SK-N-SH treated with all-trans-retinoic acid at 6 μM for 48 hours (cell line): ENCODE measurements at regions not wholly inside any gene's neighbourhood (a gene's known extent, or its start where the extent isn't known, plus 50 kb on each side); places are given as distances from the start of the nearest gene placed in this dataset.

Source experiments
- ATAC-seq: fragments of 200-7000 bp; cut with Tn5 transposase; 3 replicates; pipeline ENCODE4 v1.9.1; 2020; ENCODE audit warnings: mild to moderate bottlenecking, moderate library complexity
- ARNTL ChIP-seq: fragments of 450-650 bp; formaldehyde crosslinking; IDR thresholded peaks from 2 replicates; pipeline ENCODE4 v1.5.0; 2020; ENCODE audit warnings: low read depth, mild to moderate bottlenecking, moderate library complexity, borderline replicate concordance
- BACH2 ChIP-seq: fragments of 250-450 bp; sonication (Bioruptor Pico); IDR thresholded peaks from 2 replicates; pipeline ENCODE4 v1.9.0; 2021; ENCODE audit warnings: mild to moderate bottlenecking, borderline replicate concordance
- CSDC2 ChIP-seq: fragments of 250-450 bp; sonication (Bioruptor Pico); IDR thresholded peaks from 2 replicates; pipeline ENCODE4 v1.5.0; 2020; ENCODE audit warnings: mild to moderate bottlenecking, moderate library complexity
- ESRRG ChIP-seq: fragments of 250-450 bp; sonication (Bioruptor Pico); IDR thresholded peaks from 2 replicates; pipeline ENCODE4 v1.6.1; 2021; ENCODE audit warnings: mild to moderate bottlenecking
- GLIS3 ChIP-seq: fragments of 250-450 bp; sonication (Bioruptor Pico); IDR thresholded peaks from 2 replicates; pipeline ENCODE4 v1.5.0; 2020; ENCODE audit warnings: mild to moderate bottlenecking, moderate library complexity
- ISL1 ChIP-seq: fragments of 250-450 bp; sonication (Bioruptor Pico); IDR thresholded peaks from 2 replicates; pipeline ENCODE4 v2.1.2; 2022; ENCODE audit warnings: mild to moderate bottlenecking, moderate library complexity
- OSR1 ChIP-seq: fragments of 250-450 bp; sonication (Bioruptor Pico); IDR thresholded peaks from 2 replicates; pipeline ENCODE4 v1.8.0; 2022; ENCODE audit warnings: moderate library complexity, mild to moderate bottlenecking, inconsistent platforms
- PPARA ChIP-seq: fragments of 250-450 bp; sonication (Bioruptor Pico); IDR thresholded peaks from 2 replicates; pipeline ENCODE4 v1.5.0; 2020; ENCODE audit warnings: mild to moderate bottlenecking, borderline replicate concordance
- RARB ChIP-seq: fragments of 250-450 bp; sonication (Bioruptor Pico); IDR thresholded peaks from 2 replicates; pipeline ENCODE4 v1.8.0; 2021; ENCODE audit warnings: mild to moderate bottlenecking, moderate library complexity
- TCF4 ChIP-seq: fragments of 250-450 bp; sonication (Bioruptor Pico); IDR thresholded peaks from 2 replicates; pipeline ENCODE4 v1.8.0; 2021; ENCODE audit warnings: mild to moderate bottlenecking, moderate library complexity, borderline replicate concordance
- TOX ChIP-seq: fragments of 250-450 bp; sonication (Bioruptor Pico); IDR thresholded peaks from 2 replicates; pipeline ENCODE4 v1.8.0; 2021; ENCODE audit warnings: mild to moderate bottlenecking, moderate library complexity, borderline replicate concordance
- ZC3H10 ChIP-seq: fragments of 250-450 bp; sonication (Bioruptor Pico); IDR thresholded peaks from 2 replicates; pipeline ENCODE4 v1.5.1; 2021; ENCODE audit warnings: mild to moderate bottlenecking, moderate library complexity
- ZFP3 ChIP-seq: fragments of 250-450 bp; sonication (Bioruptor Pico); IDR thresholded peaks from 2 replicates; pipeline ENCODE4 v1.5.0; 2020; ENCODE audit warnings: mild to moderate bottlenecking, moderate library complexity
- ZFP30 ChIP-seq: fragments of 450-650 bp; formaldehyde crosslinking; IDR thresholded peaks from 2 replicates; pipeline ENCODE4 v1.5.0; 2022; ENCODE audit warnings: mild to moderate bottlenecking, moderate library complexity
- ZNF565 ChIP-seq: fragments of 450-650 bp; formaldehyde crosslinking; conservative IDR thresholded peaks from 2 replicates; pipeline ENCODE4 v1.5.0; 2020; ENCODE audit warnings: low read depth, mild to moderate bottlenecking, moderate library complexity
- ZNF70 ChIP-seq: fragments of 450-650 bp; formaldehyde crosslinking; IDR thresholded peaks from 2 replicates; pipeline ENCODE4 v1.5.0; 2020; ENCODE audit warnings: mild to moderate bottlenecking, moderate library complexity
- ZNF8 ChIP-seq: fragments of 450-650 bp; formaldehyde crosslinking; IDR thresholded peaks from 2 replicates; pipeline ENCODE4 v1.5.0; 2020; ENCODE audit warnings: mild to moderate bottlenecking, moderate library complexity
- TF ChIP-seq, protein P1 (sequence below): fragments of 250-450 bp; sonication (Bioruptor Pico); IDR thresholded peaks from 2 replicates; pipeline ENCODE4 v1.8.0; 2021; ENCODE audit warnings: low read depth, mild to moderate bottlenecking, moderate library complexity, borderline replicate concordance
- TF ChIP-seq, protein P2 (sequence below): fragments of 250-450 bp; sonication (Bioruptor Pico); IDR thresholded peaks from 2 replicates; pipeline ENCODE4 v1.5.1; 2021; ENCODE audit warnings: mild to moderate bottlenecking, moderate library complexity
- TF ChIP-seq, protein P3 (sequence below): fragments of 250-450 bp; sonication (Bioruptor Pico); IDR thresholded peaks from 2 replicates; pipeline ENCODE4 v1.5.0; 2020; ENCODE audit warnings: mild to moderate bottlenecking, moderate library complexity
- TF ChIP-seq, protein P4 (sequence below): fragments of 250-450 bp; sonication (Bioruptor Pico); IDR thresholded peaks from 2 replicates; pipeline ENCODE4 v1.8.0; 2020; ENCODE audit warnings: mild to moderate bottlenecking, moderate library complexity, borderline replicate concordance

DNA sequence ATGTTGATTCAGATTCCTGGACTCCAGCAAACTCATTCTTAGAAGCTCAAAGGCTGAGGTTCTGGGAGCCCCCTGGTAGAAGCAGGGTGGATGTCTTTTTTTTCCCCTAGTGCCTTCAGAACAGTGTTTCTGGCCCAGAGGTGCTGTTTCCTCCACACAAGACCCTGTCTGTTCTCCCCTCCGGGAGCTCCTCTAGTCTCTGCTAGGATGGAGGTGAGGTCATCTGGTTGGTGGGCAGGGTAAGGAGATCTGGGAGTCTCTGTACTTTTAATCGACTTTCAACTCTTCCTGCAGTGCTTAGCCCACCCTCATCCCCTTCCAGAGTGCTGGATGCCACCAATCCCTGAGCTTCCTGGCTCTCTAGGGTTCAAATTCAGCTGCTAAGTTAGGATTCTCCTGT lies 192.0 kb downstream of the SH3BP4 start:
- no peak for ATAC-seq
- TF ChIP-seq OSR1 (CRISPR knock-in tag): no peak
- TF ChIP-seq TOX (CRISPR knock-in tag): no peak
- TF ChIP-seq, protein P1, sequence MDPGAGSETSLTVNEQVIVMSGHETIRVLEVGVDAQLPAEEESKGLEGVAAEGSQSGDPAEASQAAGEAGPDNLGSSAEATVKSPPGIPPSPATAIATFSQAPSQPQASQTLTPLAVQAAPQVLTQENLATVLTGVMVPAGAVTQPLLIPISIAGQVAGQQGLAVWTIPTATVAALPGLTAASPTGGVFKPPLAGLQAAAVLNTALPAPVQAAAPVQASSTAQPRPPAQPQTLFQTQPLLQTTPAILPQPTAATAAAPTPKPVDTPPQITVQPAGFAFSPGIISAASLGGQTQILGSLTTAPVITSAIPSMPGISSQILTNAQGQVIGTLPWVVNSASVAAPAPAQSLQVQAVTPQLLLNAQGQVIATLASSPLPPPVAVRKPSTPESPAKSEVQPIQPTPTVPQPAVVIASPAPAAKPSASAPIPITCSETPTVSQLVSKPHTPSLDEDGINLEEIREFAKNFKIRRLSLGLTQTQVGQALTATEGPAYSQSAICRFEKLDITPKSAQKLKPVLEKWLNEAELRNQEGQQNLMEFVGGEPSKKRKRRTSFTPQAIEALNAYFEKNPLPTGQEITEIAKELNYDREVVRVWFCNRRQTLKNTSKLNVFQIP (CRISPR knock-in tag): no peak
- TF ChIP-seq TCF4: no peak
- TF ChIP-seq BACH2 (CRISPR knock-in tag): no peak
- TF ChIP-seq ZNF8 (CRISPR knock-in tag): no peak
- TF ChIP-seq ZNF70 (CRISPR knock-in tag): no peak
- no peak for TF ChIP-seq ZFP30 (CRISPR knock-in tag)
- TF ChIP-seq, protein P2, sequence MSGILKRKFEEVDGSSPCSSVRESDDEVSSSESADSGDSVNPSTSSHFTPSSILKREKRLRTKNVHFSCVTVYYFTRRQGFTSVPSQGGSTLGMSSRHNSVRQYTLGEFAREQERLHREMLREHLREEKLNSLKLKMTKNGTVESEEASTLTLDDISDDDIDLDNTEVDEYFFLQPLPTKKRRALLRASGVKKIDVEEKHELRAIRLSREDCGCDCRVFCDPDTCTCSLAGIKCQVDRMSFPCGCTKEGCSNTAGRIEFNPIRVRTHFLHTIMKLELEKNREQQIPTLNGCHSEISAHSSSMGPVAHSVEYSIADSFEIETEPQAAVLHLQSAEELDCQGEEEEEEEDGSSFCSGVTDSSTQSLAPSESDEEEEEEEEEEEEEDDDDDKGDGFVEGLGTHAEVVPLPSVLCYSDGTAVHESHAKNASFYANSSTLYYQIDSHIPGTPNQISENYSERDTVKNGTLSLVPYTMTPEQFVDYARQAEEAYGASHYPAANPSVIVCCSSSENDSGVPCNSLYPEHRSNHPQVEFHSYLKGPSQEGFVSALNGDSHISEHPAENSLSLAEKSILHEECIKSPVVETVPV (CRISPR knock-in tag): no peak
- no peak for TF ChIP-seq ZNF565 (CRISPR knock-in tag)
- TF ChIP-seq ARNTL: no peak
- TF ChIP-seq ZC3H10 (CRISPR knock-in tag): no peak
- TF ChIP-seq ESRRG (CRISPR knock-in tag): no peak
- no peak for TF ChIP-seq ISL1
- no peak for TF ChIP-seq PPARA (CRISPR knock-in tag)
- TF ChIP-seq, protein P3, sequence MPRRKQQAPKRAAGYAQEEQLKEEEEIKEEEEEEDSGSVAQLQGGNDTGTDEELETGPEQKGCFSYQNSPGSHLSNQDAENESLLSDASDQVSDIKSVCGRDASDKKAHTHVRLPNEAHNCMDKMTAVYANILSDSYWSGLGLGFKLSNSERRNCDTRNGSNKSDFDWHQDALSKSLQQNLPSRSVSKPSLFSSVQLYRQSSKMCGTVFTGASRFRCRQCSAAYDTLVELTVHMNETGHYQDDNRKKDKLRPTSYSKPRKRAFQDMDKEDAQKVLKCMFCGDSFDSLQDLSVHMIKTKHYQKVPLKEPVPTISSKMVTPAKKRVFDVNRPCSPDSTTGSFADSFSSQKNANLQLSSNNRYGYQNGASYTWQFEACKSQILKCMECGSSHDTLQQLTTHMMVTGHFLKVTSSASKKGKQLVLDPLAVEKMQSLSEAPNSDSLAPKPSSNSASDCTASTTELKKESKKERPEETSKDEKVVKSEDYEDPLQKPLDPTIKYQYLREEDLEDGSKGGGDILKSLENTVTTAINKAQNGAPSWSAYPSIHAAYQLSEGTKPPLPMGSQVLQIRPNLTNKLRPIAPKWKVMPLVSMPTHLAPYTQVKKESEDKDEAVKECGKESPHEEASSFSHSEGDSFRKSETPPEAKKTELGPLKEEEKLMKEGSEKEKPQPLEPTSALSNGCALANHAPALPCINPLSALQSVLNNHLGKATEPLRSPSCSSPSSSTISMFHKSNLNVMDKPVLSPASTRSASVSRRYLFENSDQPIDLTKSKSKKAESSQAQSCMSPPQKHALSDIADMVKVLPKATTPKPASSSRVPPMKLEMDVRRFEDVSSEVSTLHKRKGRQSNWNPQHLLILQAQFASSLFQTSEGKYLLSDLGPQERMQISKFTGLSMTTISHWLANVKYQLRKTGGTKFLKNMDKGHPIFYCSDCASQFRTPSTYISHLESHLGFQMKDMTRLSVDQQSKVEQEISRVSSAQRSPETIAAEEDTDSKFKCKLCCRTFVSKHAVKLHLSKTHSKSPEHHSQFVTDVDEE (CRISPR knock-in tag): no peak

DNA sequence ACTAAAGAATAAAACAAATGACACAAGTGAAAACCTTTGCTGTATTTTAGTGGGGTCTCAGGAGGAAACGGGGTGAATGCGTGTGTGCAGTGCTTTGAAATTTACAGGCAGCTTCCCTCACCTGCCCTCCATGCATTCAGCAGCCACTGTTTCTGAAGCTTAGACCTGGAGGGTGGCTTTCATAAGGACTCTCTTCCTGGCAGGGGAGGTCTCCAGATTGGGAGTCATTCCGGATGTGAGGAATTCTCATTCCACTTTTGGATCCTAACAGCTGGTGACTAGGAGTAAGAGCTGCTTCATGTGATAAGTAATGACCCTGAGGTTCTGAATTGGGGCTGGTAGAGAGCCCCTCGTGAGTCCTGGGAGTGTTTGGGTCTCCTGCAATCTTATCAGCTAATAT lies 192.5 kb downstream of the SH3BP4 start:
- no peak for ATAC-seq
- TF ChIP-seq BACH2 (CRISPR knock-in tag) (no peak), ESRRG (CRISPR knock-in tag) (no peak), GLIS3 (CRISPR knock-in tag) (no peak), ARNTL (no peak), ZNF8 (CRISPR knock-in tag) (no peak), ZFP3 (CRISPR knock-in tag) (no peak), CSDC2 (CRISPR knock-in tag) (no peak), ZNF565 (CRISPR knock-in tag) (no peak), OSR1 (CRISPR knock-in tag) (no peak), RARB (CRISPR knock-in tag) (no peak), ZNF70 (CRISPR knock-in tag) (no peak)
- TF ChIP-seq, protein P1 (CRISPR knock-in tag): no peak
- TF ChIP-seq, protein P2 (CRISPR knock-in tag): no peak
- TF ChIP-seq, protein P4, sequence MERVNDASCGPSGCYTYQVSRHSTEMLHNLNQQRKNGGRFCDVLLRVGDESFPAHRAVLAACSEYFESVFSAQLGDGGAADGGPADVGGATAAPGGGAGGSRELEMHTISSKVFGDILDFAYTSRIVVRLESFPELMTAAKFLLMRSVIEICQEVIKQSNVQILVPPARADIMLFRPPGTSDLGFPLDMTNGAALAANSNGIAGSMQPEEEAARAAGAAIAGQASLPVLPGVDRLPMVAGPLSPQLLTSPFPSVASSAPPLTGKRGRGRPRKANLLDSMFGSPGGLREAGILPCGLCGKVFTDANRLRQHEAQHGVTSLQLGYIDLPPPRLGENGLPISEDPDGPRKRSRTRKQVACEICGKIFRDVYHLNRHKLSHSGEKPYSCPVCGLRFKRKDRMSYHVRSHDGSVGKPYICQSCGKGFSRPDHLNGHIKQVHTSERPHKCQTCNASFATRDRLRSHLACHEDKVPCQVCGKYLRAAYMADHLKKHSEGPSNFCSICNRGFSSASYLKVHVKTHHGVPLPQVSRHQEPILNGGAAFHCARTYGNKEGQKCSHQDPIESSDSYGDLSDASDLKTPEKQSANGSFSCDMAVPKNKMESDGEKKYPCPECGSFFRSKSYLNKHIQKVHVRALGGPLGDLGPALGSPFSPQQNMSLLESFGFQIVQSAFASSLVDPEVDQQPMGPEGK: no peak
- TF ChIP-seq, all 23 proteins: peak for 0
